Neural cell (in vitro differentiated cells): ENCODE measurements at regions not wholly inside any gene's neighbourhood (a gene's known extent, or its start where the extent isn't known, plus 50 kb on each side); places are given as distances from the start of the nearest gene placed in this dataset.

Experiments
- CTCF ChIP-seq: fragments of 450-650 bp; IDR thresholded peaks from 2 replicates; pipeline ENCODE4 v1.5.1; 2014; ENCODE audit warnings: antibody characterized with exemption, mild to moderate bottlenecking, moderate library complexity; ENCODE audit not compliant: poor library complexity, severe bottlenecking
- EZH2 ChIP-seq: fragments of 200-600, 300-800 bp; shearing (Covaris generic), sonication (generic); IDR thresholded peaks from 2 replicates; pipeline ENCODE4 v1.6.1; 2014; ENCODE audit warnings: antibody characterized with exemption, low read length, borderline replicate concordance, mild to moderate bottlenecking; ENCODE audit not compliant: insufficient read depth, poor library complexity, severe bottlenecking
- POLR2AphosphoS5 ChIP-seq: IDR thresholded peaks from 2 replicates; pipeline ENCODE4 v1.6.1; 2012

GRCh38 chr4:144302704-144303536 lies 162.4 kb upstream of the GYPA start:
- TF ChIP-seq EZH2 (no peak), POLR2AphosphoS5 (no peak), CTCF (no peak)
